ENCODE measurements at regions not wholly inside any gene's neighbourhood (a gene's known extent, or its start where the extent isn't known, plus 50 kb on each side); places are given as distances from the start of the nearest gene placed in this dataset.

- FAIRE-seq: no peak
- no peak overlapping the region for H2AFZ ChIP-seq (ENCODE audit: control insufficient read depth, low read length)
- no peaks in the 10 kb centered on the region for H3K9me3 ChIP-seq (ENCODE audit: control insufficient read depth, low read depth, low read length)
Measured at GRCh38 chr9:126144603-126145456, 181.8 kb upstream of the MVB12B start.

GRCh38 chr9:126145887-126146253 lies 180.8 kb upstream of the MVB12B start:
- Histone ChIP-seq H3K9me3 (ENCODE audit: control insufficient read depth, low read depth, low read length) (no peaks in the 10 kb centered on the region), H4K20me1 (ENCODE audit: control insufficient read depth, extremely low read depth, insufficient read depth, low read length) (no peaks in the 10 kb centered on the region), H3K27me3 (ENCODE audit: control insufficient read depth, extremely low read depth, insufficient read depth, low read length) (peaks cover 28% of the 10 kb centered on the region), H3K4me1 (ENCODE audit: control insufficient read depth, extremely low read depth, insufficient read depth, low read length) (no peaks in the 10 kb centered on the region), H3K36me3 (ENCODE audit: control insufficient read depth in 2 of 2, extremely low read depth in 1 of 2, insufficient read depth in 2 of 2, low read length in 2 of 2) (no peaks in the 10 kb centered on the region), H3K9me1 (ENCODE audit: control insufficient read depth, extremely low read depth, insufficient read depth, low read length) (no peaks in the 10 kb centered on the region), H3K4me3 (ENCODE audit: control insufficient read depth in 2 of 3, extremely low read depth in 1 of 3, insufficient read depth in 2 of 3, low read depth in 1 of 3, low read length in 3 of 3) (no peak overlapping the region), H3K79me2 (ENCODE audit: control insufficient read depth, insufficient read depth, low read length) (no peaks in the 10 kb centered on the region), H3K27ac (ENCODE audit: control insufficient read depth, insufficient read depth, low read length) (no peak overlapping the region), H3K4me2 (ENCODE audit: control insufficient read depth, extremely low read depth, insufficient read depth, low read depth, low read length) (no peak overlapping the region), H2AFZ (ENCODE audit: control insufficient read depth, low read length) (no peak overlapping the region), H3K9ac (ENCODE audit: control insufficient read depth, extremely low read depth, insufficient read depth, low read length) (no peak overlapping the region)
- DNase-seq (ENCODE audit: low read depth, low spot score) (no peak), FAIRE-seq (no peak)
- TF ChIP-seq CTCF (optimal IDR thresholded peaks at IDR 0.05 in 1 of 3, IDR thresholded peaks at IDR 0.05 in 1 of 3, conservative IDR thresholded peaks at IDR 0.05 in 1 of 3; ENCODE audit: extremely low read depth in 1 of 3, insufficient read depth in 2 of 3, low read length in 3 of 3) (no peak), EZH2 (IDR thresholded peaks at IDR 0.05; ENCODE audit: low read length) (no peak)
- dilution Hi-C loops (cut with MboI; ENCODE audit: extremely low pct_ligation_motif_present, low sequenced_read_pairs): no loop called here

More at GRCh38 chr9:126144603-126145456, 181.8 kb upstream of the MVB12B start:
- Histone ChIP-seq H3K36me3 (ENCODE audit: control insufficient read depth in 2 of 2, extremely low read depth in 1 of 2, insufficient read depth in 2 of 2, low read length in 2 of 2) (no peaks in the 10 kb centered on the region), H3K79me2 (ENCODE audit: control insufficient read depth, insufficient read depth, low read length) (no peaks in the 10 kb centered on the region), H3K9ac (ENCODE audit: control insufficient read depth, extremely low read depth, insufficient read depth, low read length) (no peak overlapping the region), H3K9me1 (ENCODE audit: control insufficient read depth, extremely low read depth, insufficient read depth, low read length) (no peaks in the 10 kb centered on the region), H3K4me3 (ENCODE audit: control insufficient read depth in 2 of 3, extremely low read depth in 1 of 3, insufficient read depth in 2 of 3, low read depth in 1 of 3, low read length in 3 of 3) (no peak overlapping the region), H4K20me1 (ENCODE audit: control insufficient read depth, extremely low read depth, insufficient read depth, low read length) (no peaks in the 10 kb centered on the region), H3K4me2 (ENCODE audit: control insufficient read depth, extremely low read depth, insufficient read depth, low read depth, low read length) (no peak overlapping the region), H3K4me1 (ENCODE audit: control insufficient read depth, extremely low read depth, insufficient read depth, low read length) (no peaks in the 10 kb centered on the region), H3K27me3 (ENCODE audit: control insufficient read depth, extremely low read depth, insufficient read depth, low read length) (peaks cover 28% of the 10 kb centered on the region), H3K27ac (ENCODE audit: control insufficient read depth, insufficient read depth, low read length) (no peak overlapping the region)
- dilution Hi-C loops (cut with MboI; ENCODE audit: extremely low pct_ligation_motif_present, low sequenced_read_pairs): no loop called here
- no peak for DNase-seq (ENCODE audit: low read depth, low spot score)
- no peak for TF ChIP-seq EZH2 (IDR thresholded peaks at IDR 0.05; ENCODE audit: low read length)
- no peak for TF ChIP-seq CTCF (optimal IDR thresholded peaks at IDR 0.05 in 1 of 3, IDR thresholded peaks at IDR 0.05 in 1 of 3, conservative IDR thresholded peaks at IDR 0.05 in 1 of 3; ENCODE audit: extremely low read depth in 1 of 3, insufficient read depth in 2 of 3, low read length in 3 of 3)
